ENCODE measurements at regions not wholly inside any gene's neighbourhood (a gene's known extent, or its start where the extent isn't known, plus 50 kb on each side); places are given as distances from the start of the nearest gene placed in this dataset.

GRCh38 chr14:84523746-84524145, 1006.2 kb upstream of the FLRT2 start:
- FAIRE-seq, result no peak

DNA sequence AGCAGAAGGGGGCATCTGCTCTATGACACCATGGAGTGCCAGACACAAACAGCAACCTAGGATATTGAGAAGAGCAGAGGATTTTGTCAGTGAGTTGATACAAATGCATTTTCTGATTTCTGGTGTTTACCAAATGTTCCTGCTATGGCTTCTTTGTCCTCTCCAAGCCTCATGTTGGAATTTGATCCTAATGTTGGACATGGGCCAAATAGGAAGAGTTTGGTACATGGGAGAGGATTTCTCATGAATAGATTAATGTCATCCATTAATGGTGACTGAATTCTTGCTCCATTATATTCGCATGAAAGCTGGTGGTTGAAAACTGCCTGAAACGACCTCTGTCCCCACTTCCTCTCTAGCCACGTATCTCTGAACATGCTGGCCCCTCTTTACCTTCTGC, 1002.2 kb upstream of the FLRT2 start:
- no peak for FAIRE-seq

DNA sequence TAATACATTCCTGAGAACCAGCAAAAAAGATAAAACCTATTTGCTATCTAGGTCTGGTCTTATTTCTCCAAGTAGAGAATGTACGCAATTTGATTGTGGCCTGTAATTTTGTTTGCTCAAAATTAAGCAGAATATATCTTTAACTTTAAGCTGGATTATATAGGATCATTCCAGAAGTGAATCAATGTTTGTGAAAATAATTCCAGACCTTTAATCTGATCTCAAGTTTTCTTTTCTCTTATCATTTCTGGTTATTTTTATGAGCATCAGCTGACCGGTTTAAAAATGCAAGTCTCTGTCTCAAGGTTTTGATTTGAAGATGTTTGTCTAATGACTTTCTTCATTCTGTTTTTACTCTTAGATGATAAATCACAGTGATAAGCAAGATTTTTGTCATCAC, 997.9 kb upstream of the FLRT2 start:
- no peak for FAIRE-seq

DNA sequence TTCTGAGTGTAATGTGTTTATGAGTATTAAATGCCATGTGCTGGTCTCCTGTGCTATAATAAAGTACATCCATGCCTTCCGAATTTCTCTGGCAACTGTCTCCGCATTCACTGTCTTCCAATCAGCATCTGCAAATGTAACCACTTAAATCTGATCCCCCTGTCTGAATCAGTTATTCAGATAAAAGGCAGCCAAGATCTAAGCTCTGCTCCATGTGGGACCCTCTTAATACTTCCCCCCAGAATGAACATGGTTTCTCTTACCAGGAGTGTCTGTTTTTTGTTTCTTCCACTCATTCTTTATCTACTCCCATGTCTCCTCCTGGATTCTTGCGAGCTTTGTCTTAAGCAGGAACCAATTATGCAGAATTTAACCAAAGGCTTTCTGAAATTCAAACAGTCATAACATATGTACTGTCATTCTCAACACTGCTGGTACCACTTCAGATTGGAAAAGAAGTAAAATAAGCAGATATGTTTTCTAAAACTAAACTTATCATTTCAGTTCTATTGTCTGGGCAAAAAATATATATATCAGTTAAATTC, 996.7 kb upstream of the FLRT2 start:
- no peak for FAIRE-seq

DNA sequence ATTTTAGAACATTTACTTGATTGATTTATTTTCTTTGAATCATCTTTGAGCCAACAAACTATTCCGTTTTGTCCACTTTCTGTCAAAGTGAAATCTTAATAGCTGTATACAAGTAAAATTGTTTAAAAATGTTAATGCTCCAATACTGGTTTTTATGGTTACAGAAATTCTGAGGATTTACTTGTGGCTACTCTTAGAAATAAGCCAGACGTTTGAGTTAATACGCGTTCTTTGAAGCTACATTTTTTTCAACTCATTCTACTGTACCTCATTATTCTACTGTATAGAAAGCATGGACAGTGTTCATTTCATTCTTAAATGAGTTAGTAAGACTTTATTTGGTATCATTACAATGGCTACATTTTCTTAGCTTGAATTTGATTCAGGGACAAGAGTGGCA, 996.2 kb upstream of the FLRT2 start:
- FAIRE-seq, result no peak

DNA sequence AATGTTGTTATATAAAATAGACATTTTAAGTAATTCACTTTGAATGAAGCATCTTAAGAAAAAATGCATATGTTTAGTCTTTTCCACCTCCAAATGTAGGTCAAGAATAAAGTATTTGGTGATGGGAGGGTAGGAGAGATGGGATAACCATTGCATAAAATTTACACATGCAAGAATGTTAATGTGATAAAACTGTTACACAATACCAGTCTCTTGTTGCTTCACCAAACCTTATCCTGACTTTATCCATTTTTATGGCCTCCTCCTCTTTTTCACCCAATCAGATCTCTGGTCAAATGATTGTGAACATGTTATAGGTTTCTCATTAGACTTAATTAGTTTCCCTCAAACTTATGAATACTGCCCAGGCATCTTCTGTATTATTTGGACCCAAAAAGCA, 994.5 kb upstream of the FLRT2 start:
- no peak for FAIRE-seq

GRCh38 chr14:84535976-84536375, 994.0 kb upstream of the FLRT2 start:
- no peak for FAIRE-seq

DNA sequence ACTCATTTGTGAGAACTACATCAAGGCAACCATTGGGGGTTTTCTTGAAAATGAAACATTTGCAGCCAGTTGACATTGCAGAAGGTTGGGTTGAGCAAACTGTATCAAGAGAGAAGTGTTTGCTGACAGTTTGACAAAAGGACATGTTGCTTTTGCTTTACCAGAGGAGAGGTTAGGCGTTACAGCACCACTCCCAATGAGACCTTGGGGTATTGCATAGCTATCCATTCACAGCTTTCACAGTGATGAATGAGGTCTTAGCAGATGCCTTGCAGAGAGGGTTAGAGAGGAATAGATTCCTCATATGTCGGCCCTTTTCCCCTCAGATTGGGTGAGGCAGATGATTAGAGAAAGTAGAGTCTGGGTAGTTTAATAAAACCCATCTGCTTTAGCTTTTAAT, 988.9 kb upstream of the FLRT2 start:
- FAIRE-seq, result no peak

- FAIRE-seq, result no peak
Observed at GRCh38 chr14:84543859-84544258, 986.1 kb upstream of the FLRT2 start.

GRCh38 chr14:84544486-84545131, 985.3 kb upstream of the FLRT2 start:
- FAIRE-seq, result no peak

- FAIRE-seq, result no peak
Observed at GRCh38 chr14:84546236-84546635, 983.7 kb upstream of the FLRT2 start.

DNA sequence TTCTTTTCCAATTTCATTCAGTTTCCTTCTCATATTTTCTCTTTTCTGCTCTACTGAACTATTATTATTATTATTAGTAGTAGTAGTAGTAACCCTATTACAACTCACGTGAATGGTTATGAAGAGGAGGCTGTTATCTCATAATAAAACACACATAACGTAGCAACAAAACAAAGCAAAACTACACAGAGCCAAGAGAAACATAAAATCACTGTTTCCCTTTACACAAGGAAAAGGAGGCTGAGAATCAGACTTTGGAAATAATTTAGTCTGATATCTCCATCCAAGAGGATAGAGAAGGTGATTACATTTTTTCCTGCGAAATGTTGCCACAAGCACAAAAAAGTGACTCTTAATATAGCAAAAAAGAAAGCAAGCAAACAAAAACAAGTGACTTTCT, 975.8 kb upstream of the FLRT2 start:
- no peak for FAIRE-seq

DNA sequence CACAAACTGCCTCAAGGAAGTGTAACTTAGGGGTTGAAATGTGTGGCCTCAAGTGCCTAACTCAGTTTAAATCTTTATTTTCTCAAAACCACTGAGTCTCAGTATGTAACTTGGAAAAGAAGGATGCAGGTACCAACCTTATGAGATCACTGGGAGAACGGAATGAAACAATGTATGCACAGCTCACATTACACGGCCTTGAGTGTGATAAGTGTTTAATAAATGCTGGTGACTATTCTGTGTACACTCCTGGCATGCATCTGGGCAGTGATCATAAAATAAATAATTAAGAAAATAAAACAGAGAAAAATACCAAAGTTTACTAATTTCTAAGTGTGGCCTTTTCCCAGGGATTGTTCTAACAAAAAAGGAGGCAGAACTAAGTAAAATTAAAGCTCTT, 974.5 kb upstream of the FLRT2 start:
- no peak for FAIRE-seq

GRCh38 chr14:84566109-84566508, 963.8 kb upstream of the FLRT2 start:
- FAIRE-seq, result no peak

DNA sequence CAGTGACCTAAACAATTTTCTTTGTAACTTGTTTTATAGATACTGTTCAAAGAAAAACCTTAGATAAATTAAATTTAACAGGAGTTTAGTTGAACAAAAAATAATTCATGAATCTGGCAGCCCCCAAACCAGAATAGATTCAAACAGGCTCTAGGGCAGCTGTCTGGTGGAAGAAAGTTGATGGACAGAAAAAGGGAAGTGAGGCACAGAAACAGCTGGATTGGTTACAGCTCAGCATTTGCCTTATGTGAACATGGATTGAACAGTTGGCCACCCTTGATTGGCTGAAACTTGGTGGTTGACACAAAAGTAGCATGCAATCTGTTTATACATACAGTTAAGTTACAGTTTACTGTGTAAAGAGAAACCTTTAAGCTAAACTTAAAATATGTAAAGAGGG, 954.3 kb upstream of the FLRT2 start:
- FAIRE-seq, result no peak

- FAIRE-seq, result no peak
Observed at GRCh38 chr14:84579292-84579691, 950.7 kb upstream of the FLRT2 start.

DNA sequence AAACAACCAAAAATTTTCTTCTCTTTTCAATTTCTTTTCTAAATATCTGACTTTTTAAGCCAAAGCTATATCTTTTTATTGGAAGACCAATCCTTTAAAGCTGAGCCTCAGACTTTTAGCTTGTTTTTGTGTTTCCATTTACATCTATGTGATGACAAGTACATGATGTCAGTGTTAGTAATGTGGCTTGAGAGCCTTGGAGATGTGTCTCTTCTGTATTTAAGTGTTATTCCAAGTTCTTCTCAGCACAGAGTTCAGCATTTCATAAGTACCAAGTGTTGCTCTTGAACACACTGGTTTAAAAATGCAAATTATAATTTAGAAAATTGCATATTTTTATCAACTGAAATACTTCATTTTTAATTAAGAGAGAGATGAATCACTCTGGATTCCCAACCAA, 948.9 kb upstream of the FLRT2 start:
- FAIRE-seq, result no peak

DNA sequence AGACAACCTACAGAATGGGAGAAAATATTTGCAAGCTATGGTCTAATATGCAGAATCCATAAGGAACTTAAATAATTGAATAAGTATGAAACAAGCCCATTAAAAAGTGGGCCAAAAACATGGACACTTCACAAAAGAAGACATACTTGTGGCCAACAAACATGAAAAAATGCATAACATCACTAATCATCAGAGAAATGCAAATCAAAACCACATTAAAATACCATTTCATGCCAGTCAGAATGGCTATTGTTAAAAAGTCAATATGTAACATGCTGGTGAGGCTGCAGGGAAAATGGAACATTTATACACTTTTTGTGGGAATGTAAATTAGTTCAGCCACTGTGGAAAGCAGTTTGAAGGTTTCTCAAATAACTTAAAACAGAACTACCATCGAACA, 945.4 kb upstream of the FLRT2 start:
- no peak for FAIRE-seq

DNA sequence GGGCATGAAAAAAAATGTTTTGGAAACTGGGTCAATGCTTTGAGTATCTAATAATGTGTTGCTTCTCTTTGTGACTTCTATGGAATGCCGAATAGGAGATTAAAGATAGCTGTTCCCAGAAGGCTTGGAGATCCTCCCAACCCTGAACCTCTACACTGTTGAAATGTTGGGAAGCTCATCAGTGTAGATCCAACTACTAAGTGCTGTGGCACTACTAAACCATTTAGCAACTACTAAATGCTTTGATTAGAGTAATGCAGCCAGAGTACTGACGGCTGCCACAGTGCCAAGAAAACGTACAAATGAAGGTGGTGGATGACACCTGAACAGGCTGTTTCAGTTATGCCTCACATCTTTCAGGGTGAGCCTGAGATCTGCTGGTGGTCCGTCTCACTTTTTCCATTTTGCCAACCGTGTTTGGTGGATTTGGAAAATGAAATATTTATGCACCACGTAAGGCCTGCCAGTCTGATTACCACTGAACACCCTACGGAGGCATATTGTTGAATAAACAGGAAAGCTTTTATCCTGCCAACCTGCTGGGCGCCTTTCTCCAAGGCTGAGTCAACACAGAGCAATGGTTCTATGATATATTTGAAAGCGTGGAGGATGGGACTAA, 938.0 kb upstream of the FLRT2 start:
- no peak for FAIRE-seq

DNA sequence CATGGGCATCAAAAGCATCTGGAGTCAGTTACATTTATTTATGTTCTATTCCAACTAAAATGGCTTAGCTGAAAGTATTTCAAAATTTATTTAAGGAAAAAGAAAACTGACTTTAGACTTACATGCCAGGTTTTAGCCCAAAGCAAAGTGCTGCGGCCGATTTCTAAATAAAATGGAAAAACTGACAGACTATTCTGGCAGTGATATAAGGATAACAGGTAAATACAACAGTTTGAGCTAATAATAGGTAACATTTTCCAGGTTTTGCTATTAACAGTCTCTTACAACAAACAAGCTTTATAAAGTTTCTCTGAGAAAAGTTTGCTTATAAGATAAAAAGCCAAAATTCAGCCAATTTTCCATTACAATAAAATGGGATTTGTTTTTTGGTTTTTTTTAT, 937.2 kb upstream of the FLRT2 start:
- FAIRE-seq, result peak; percentile 17

- FAIRE-seq, result no peak
Observed at GRCh38 chr14:84610086-84610485, 919.9 kb upstream of the FLRT2 start.

DNA sequence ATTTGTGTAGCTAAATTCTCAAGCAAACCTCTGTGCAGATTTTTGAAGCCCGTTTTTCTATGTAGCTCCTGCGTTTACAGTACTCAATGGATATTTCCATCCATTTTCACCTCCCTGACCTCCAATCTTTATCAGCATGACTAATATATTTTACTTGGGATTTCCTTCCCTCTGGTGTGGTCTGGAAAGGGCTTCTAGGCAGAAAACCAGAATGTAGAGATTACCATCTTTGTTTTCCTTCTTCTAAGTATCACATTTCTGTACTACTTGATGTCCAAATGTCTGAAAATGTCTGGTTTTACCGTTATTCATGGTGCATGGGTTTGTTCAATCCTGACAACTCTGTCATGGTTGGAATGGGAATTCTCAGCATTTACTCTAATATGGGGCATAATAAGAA, 907.6 kb upstream of the FLRT2 start:
- FAIRE-seq, result no peak

GRCh38 chr14:84643446-84643845, 886.5 kb upstream of the FLRT2 start:
- no peak for FAIRE-seq

DNA sequence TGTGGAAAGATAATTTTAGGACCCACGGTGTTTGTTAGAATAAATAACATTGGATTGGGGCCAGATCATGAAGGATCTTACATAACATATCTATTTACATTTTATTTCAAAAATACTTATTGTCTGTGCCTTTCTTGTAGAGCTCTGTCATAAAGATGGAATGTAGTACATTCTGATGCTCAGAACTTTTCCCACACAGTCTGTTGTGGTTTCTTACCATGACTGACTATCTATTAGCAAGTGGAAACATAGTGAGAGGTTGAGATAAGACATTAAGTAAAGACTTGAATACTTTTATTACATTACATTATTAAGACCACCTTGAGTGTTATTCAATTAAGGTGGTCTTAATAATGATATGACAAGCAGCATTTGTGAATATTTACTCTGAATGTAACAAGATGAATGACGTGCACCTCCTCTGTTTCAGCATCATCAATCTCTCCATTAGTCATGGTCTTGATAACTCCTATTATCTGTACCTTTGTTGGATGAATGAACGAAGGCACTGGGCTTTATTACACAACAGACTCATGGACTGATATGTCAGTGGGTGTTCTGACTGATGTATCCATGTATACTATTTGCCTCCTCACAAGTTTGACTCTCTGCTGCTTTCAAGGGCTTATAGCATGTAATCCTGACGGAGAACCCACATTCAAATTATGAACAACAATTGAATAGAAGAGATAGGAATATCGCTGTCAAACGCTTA, 883.0 kb upstream of the FLRT2 start:
- no peak for FAIRE-seq
